GM19043 (cell line): ENCODE measurements at regions not wholly inside any gene's neighbourhood (a gene's known extent, or its start where the extent isn't known, plus 50 kb on each side); places are given as distances from the start of the nearest gene placed in this dataset.
"Not testable (repeated sequence)": the region's sequence is repeated elsewhere in the genome, so short reads cannot be mapped to it uniquely, and the experiment has no call there.

ENCODE experiments used
- ATAC-seq: cut with Tn5 transposase; IDR thresholded peaks from one replicate; pipeline ENCODE4 v1.9.1; 2021; ENCODE audit warnings: low read depth; ENCODE audit not compliant: unreplicated experiment

GRCh38 chr10:9137368-9137767 lies 1082.9 kb downstream of the GATA3 start:
- ATAC-seq: no peak

- not testable (repeated sequence) for ATAC-seq
Observed at GRCh38 chr10:9138829-9139228, 1084.3 kb downstream of the GATA3 start.

DNA sequence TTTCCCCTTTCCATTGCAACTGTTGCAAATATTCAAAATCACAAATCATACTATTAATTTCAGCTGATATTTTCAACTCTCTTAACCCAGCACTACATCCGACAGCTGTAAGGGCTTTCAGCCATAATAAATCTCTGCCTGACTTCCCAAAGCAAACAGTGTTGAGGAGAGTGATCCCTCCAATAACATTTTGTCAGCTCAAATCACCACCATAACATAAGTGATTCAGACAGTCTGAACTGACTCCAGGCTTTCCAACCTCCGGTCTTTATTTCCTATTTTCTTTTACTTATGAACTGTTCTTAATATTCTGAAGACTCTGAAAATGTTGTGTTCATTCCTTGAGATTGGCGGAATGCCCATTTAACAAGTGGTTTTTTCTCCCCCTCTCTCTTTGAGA lies 1085.9 kb downstream of the GATA3 start:
- no peak for ATAC-seq

GRCh38 chr10:9147475-9147874 lies 1093.0 kb downstream of the GATA3 start:
- no peak for ATAC-seq

DNA sequence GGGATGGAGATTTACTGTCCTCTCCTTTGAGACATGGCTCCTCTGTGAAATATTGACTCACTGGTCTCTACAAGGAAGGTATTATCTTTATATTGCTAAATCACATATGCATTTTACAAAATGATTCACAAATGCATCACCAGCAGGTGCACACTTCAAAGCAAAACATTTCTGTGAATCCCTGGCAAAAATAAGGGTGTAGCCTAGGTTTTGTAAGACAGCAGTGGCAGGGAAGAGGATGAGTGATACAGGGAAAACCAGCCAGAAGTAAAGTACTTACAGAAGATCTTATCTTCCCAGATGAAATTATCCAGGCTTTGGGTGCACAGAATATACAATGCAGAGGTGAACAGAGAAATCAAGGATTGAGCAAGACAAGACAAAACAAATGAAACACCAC lies 1094.6 kb downstream of the GATA3 start:
- ATAC-seq: no peak

DNA sequence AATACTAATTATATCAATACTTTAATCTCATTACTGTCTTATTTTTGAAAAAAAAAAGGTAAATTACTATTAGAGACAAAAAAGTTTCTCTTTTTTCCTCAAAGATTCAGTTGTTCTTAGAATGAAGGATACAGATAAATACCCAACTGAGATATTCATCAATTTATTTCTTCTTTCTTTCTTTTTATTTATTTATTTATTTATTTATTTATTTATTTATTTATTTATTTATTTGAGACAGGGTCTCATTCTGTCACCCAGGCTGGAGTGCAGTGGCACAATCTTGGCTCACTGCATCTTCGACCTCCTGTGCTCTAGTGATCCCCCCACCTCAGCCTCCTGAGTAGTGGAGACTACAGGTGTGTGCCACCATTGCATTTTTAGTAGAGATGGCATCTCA lies 1098.6 kb downstream of the GATA3 start:
- ATAC-seq: not testable (repeated sequence)

GRCh38 chr10:9157656-9158055 lies 1103.2 kb downstream of the GATA3 start:
- no peak for ATAC-seq

GRCh38 chr10:9158675-9159074 lies 1104.2 kb downstream of the GATA3 start:
- no peak for ATAC-seq

DNA sequence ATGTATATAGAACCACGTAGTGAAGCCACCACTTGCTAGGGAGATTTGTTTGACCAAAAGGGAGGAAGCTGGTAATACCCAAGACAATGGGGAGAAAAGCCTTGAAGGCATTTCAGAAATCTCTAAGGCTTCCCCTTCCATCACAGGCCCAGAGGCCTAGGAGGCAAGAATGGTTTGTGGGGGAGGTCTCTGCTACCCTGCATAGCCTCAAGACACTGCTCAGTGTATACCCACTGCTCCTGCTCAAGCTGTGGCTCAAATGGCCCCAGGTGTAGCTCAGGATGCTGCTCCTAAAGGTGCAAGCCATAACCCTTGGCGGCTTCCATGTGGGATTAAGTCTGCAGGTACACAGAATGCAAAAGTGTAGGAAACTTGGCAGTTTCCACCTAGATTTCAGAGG lies 1105.8 kb downstream of the GATA3 start:
- no peak for ATAC-seq

GRCh38 chr10:9163699-9164098 lies 1109.2 kb downstream of the GATA3 start:
- no peak for ATAC-seq

- ATAC-seq: no peak
Observed at GRCh38 chr10:9166770-9167169, 1112.3 kb downstream of the GATA3 start.

- no peak for ATAC-seq
Observed at GRCh38 chr10:9172276-9172675, 1117.8 kb downstream of the GATA3 start.

GRCh38 chr10:9175200-9175599 lies 1120.7 kb downstream of the GATA3 start:
- no peak for ATAC-seq

GRCh38 chr10:9183197-9183880 lies 1128.9 kb downstream of the GATA3 start:
- ATAC-seq: not testable (repeated sequence)

- ATAC-seq: no peak
Observed at GRCh38 chr10:9188022-9188810, 1133.7 kb downstream of the GATA3 start.

DNA sequence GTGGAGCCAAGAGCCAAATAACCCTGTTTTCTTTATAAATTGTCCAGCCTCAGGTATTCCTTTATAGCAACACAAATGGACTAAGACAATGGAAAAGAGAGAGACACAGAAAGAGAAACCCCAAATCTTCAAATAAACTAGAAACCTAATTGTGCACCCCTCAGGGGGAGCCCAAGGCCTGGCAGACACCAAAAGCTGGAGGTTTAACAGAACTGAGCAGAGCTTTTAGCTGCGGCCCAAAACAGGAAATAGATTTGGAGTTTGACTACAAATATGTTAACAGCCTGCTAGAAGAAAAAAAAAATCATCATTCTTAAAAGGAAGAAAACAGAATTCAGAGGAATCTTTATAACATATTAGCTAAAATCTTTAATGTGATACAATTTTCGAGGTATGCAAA lies 1135.0 kb downstream of the GATA3 start:
- no peak for ATAC-seq

DNA sequence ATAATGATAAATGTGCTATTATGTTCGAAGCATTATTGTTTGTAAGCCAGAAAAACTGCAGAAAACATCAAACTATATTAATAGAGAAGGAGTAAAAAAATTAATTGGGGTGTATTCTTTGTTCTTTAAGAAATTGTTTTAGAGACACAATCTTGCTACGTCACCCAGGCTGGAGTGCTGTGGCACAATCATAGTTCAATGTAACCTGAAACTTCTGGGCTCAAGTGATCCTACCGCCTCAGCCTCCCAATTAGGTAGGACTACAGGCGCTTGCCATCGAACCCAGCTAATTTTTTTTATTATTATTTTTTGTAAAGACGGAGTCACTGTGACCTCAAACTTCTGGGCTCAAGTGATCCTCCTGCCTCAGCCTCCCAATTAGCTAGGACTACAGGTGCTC lies 1138.6 kb downstream of the GATA3 start:
- no peak for ATAC-seq

DNA sequence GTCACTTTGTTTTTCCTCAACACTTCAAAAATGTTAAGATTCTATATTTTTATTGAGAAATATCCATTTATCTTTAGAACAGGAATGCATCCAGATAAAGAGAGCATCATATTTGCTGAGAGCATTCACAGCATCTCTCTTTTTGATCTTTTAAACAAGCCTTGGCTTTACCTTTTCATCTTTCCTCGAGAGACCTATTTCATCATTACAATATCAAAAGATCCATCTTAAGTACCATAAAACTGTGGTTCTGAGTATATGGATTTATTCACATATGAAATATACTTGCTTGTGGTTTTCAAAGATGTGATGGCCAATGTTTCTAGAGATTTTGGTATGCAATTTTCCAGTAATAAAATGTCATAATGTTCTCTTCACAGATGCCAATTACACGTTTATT lies 1140.9 kb downstream of the GATA3 start:
- no peak for ATAC-seq

- no peak for ATAC-seq
Observed at GRCh38 chr10:9198611-9199010, 1144.1 kb downstream of the GATA3 start.

DNA sequence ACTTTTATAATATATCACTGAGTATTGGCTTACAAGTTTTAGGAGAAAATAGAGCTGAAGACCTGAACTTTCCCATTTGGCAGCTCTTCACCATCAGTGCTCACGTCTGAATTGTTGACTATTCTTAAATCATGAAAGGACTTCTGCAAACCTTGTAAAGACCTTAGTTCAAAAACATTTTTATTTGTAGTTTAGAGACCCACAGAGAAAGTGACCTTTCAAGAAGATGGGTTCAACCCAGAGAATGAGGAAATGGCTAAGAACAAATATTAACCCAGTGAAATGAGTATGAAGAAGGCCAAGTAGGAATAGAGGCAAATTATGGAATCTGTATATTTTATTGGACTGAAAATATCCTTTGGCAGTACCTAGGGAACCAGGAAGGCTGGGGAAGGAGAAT lies 1151.1 kb downstream of the GATA3 start:
- no peak for ATAC-seq

GRCh38 chr10:9209105-9209798 lies 1154.8 kb downstream of the GATA3 start:
- no peak for ATAC-seq

DNA sequence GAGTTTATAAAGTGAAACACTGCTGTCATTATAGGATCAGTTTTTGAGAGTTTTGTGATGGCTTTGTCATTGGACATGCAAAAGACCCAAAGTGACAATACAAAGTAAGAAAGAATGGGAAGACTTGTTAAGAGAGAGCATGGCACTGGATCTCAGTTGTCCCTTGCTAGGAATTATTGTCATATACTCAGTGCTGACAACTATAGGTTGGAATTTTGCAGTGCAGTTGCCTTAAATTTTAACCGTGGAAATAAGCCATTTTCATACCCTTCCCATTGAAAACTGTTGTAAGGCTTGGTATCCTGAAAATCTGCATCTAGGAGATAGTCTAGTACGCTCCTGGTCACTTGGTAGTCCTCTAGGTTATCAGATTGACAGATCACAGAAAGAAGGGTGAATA lies 1156.7 kb downstream of the GATA3 start:
- ATAC-seq: no peak
